MM.1S (cell line): ENCODE measurements at regions not wholly inside any gene's neighbourhood (a gene's known extent, or its start where the extent isn't known, plus 50 kb on each side); places are given as distances from the start of the nearest gene placed in this dataset.

Source experiments
- DNase-seq: peaks from one replicate; pipeline ENCODE4 v3.0.0-alpha.2; 2015
- H2AFZ ChIP-seq: fragments of 300-600 bp; sonication (generic); 2 replicates; pipeline ENCODE4 v1.6.0; 2016; ENCODE audit warnings: antibody characterized with exemption, low read length
- H3F3A ChIP-seq: fragments of 300-600 bp; sonication (generic); 2 replicates; pipeline ENCODE4 v1.6.1; 2016; ENCODE audit warnings: mild to moderate bottlenecking, antibody characterized with exemption, low read length, moderate library complexity, mixed read lengths; ENCODE audit not compliant: insufficient read depth
- H3K27ac ChIP-seq: fragments of 300-600 bp; sonication (generic); 2 replicates; pipeline ENCODE4 v1.5.1; 2016; ENCODE audit warnings: mild to moderate bottlenecking, low read length
- H3K27me3 ChIP-seq: fragments of 300-600 bp; sonication (generic); replicated peaks from 2 replicates; pipeline ENCODE4 v1.6.0; 2016; ENCODE audit warnings: low read length; ENCODE audit not compliant: insufficient read depth
- H3K36me3 ChIP-seq: fragments of 300-600 bp; sonication (generic); replicated peaks from 2 replicates; pipeline ENCODE4 v1.6.1; 2016; ENCODE audit warnings: mild to moderate bottlenecking, low read length, mixed read lengths; ENCODE audit not compliant: insufficient read depth
- H3K4me1 ChIP-seq: fragments of 300-600 bp; sonication (generic); 2 replicates; pipeline ENCODE4 v1.6.1; 2016; ENCODE audit warnings: low read length, mixed read lengths
- H3K4me2 ChIP-seq: fragments of 300-600 bp; sonication (generic); 2 replicates; pipeline ENCODE4 v1.6.0; 2016; ENCODE audit warnings: low read depth, low read length
- H3K4me3 ChIP-seq: fragments of 300-600 bp; sonication (generic); 2 replicates; pipeline ENCODE4 v1.5.1; 2016; ENCODE audit warnings: low read length, mixed read lengths
- H3K79me2 ChIP-seq: fragments of 300-600 bp; sonication (generic); 2 replicates; pipeline ENCODE4 v1.6.1; 2016; ENCODE audit warnings: mixed run types, low read length, mixed read lengths
- H3K9ac ChIP-seq: fragments of 300-600 bp; sonication (generic); 2 replicates; pipeline ENCODE4 v1.6.1; 2016; ENCODE audit warnings: low read length, mixed read lengths
- H3K9me2 ChIP-seq: fragments of 300-600 bp; sonication (generic); replicated peaks from 2 replicates; pipeline ENCODE4 v1.6.1; 2016; ENCODE audit warnings: mild to moderate bottlenecking, low read length, mixed read lengths; ENCODE audit not compliant: insufficient read depth
- H3K9me3 ChIP-seq: fragments of 300-600 bp; sonication (generic); replicated peaks from 2 replicates; pipeline ENCODE4 v1.6.1; 2016; ENCODE audit warnings: mild to moderate bottlenecking, low read length, mixed read lengths; ENCODE audit not compliant: insufficient read depth
- H4K20me1 ChIP-seq: fragments of 300-600 bp; sonication (generic); 2 replicates; pipeline ENCODE4 v1.6.1; 2016; ENCODE audit warnings: mild to moderate bottlenecking, low read length, moderate library complexity, mixed read lengths; ENCODE audit not compliant: insufficient read depth
- EZH2 ChIP-seq: fragments of 300-600 bp; sonication (generic); optimal IDR thresholded peaks from 2 replicates; pipeline ENCODE3; 2017; ENCODE audit warnings: low read depth, mild to moderate bottlenecking, antibody characterized with exemption, low read length, mixed read lengths
- EZH2phosphoT487 ChIP-seq: fragments of 300-600 bp; sonication (generic); IDR thresholded peaks from 2 replicates; pipeline ENCODE4 v1.6.1; 2018; ENCODE audit warnings: antibody characterized with exemption, low read length
- TF ChIP-seq, protein P1 (sequence below): fragments of 300-600 bp; sonication (generic); IDR thresholded peaks from 2 replicates; pipeline ENCODE4 v1.5.1; 2016; ENCODE audit warnings: antibody characterized with exemption, low read length, mixed read lengths

DNA sequence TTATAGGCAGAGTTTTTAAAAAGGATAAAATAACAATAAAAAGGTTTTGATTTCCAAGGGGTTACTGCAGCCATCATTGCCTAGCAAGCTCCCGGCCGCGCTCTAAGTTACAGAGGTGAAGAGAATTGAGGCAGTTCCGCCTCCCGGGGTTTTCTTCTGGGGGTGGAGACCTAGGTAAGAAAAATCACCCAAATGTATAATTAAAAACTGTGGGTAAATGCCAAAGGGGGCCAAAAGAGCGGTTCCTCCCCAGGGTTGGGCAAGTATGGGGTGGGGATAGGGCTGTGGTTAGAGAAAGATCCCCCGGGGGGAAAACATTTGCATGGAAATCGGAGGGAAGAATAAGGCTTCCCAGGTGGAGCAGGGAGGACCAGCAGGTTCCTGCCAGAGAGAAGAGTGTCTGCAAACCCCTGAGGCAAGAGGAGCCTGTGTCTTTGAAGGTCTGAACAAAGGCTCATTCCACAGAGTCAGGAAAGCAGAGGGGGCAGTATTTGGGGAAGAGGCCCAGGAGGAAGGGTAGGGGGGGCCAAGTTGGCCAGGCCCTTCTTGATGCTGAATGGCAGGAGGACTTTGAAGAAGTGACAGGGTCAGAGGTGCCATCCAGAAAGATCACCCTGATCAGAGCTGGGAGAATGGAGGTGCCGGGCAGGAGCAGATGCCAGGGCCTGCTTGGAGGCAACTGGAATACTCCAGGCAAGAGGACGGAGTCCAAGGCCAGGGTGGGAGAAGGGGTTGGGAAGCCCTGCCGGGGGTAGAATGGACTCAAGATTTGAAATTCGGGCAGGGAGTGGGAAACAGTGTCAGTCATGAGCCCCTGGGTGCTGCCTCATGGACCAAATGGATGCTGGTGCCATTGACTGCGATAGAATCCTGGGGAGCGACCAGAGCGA lies 152.9 kb upstream of the RGMA start:
- Histone ChIP-seq H3F3A (no peaks in the 10 kb centered on the region), H3K4me3 (no peak overlapping the region), H3K4me1 (no peaks in the 10 kb centered on the region), H2AFZ (no peak overlapping the region), H3K36me3 (no peaks in the 10 kb centered on the region), H3K9me3 (no peaks in the 10 kb centered on the region), H4K20me1 (no peaks in the 10 kb centered on the region), H3K27me3 (no peaks in the 10 kb centered on the region), H3K79me2 (no peaks in the 10 kb centered on the region), H3K27ac (no peak overlapping the region), H3K9ac (no peak overlapping the region), H3K4me2 (no peak overlapping the region), H3K9me2 (no peaks in the 10 kb centered on the region)
- TF ChIP-seq EZH2phosphoT487, result no peak
- TF ChIP-seq, protein P1, sequence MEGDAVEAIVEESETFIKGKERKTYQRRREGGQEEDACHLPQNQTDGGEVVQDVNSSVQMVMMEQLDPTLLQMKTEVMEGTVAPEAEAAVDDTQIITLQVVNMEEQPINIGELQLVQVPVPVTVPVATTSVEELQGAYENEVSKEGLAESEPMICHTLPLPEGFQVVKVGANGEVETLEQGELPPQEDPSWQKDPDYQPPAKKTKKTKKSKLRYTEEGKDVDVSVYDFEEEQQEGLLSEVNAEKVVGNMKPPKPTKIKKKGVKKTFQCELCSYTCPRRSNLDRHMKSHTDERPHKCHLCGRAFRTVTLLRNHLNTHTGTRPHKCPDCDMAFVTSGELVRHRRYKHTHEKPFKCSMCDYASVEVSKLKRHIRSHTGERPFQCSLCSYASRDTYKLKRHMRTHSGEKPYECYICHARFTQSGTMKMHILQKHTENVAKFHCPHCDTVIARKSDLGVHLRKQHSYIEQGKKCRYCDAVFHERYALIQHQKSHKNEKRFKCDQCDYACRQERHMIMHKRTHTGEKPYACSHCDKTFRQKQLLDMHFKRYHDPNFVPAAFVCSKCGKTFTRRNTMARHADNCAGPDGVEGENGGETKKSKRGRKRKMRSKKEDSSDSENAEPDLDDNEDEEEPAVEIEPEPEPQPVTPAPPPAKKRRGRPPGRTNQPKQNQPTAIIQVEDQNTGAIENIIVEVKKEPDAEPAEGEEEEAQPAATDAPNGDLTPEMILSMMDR, result no peak
- no peak for TF ChIP-seq EZH2
- no peak for DNase-seq

DNA sequence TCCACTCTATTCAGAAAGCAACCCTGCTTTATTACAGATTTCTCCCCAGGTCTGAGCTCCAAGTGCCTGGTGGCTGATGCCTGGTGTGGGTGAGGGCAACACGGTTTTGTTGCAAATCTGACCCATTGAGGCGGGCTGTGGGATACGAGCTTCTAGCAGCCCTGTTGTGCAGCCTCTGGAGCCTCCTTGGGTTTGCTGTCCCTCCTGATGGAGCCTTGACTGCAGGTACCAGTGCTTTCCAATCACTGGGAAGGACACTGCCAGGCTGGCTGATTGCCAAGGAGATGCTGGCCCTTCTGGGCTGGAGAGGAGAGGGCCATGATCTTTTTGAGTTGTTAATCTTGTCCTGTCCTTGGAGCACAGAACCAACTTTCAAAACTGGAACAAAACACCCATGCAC lies 151.0 kb upstream of the RGMA start:
- H4K20me1 ChIP-seq, result no peaks in the 10 kb centered on the region
- no peak overlapping the region for H3K9ac ChIP-seq
- DNase-seq, result no peak
- no peak overlapping the region for H3K4me2 ChIP-seq
- no peak overlapping the region for H3K4me3 ChIP-seq
- H3K79me2 ChIP-seq, result no peaks in the 10 kb centered on the region
- H3K9me3 ChIP-seq, result no peaks in the 10 kb centered on the region
- H3K27me3 ChIP-seq, result no peaks in the 10 kb centered on the region
- H2AFZ ChIP-seq, result no peak overlapping the region
- no peaks in the 10 kb centered on the region for H3K9me2 ChIP-seq
- H3F3A ChIP-seq, result no peaks in the 10 kb centered on the region
- no peak overlapping the region for H3K27ac ChIP-seq
- no peaks in the 10 kb centered on the region for H3K4me1 ChIP-seq
- TF ChIP-seq EZH2phosphoT487, result no peak
- no peak for TF ChIP-seq EZH2
- TF ChIP-seq, protein P1, result no peak
- no peaks in the 10 kb centered on the region for H3K36me3 ChIP-seq

DNA sequence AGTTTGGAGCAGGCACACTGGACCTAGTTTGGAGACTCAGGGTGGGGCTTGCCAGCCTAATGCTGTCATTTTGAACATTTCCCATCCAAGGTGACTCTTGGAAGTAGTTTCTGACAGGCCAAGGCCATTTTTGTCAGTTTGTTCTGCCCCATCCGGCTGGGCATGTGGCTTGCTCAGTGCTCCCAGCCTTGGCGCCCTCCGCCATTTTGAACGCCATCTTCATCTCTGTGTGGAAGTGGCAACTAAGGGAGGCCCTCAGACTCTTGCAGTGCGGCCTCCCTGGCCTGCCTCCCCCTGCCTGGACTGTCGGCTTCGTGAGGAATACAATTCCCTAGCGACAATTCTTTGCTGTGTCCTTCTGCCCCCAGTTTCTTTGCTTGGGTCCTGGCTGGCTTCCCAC lies 150.6 kb upstream of the RGMA start:
- Histone ChIP-seq H4K20me1 (no peaks in the 10 kb centered on the region), H3K79me2 (no peaks in the 10 kb centered on the region), H3K4me2 (no peak overlapping the region), H2AFZ (no peak overlapping the region), H3K9ac (no peak overlapping the region), H3K27me3 (no peaks in the 10 kb centered on the region), H3K9me3 (no peaks in the 10 kb centered on the region), H3K36me3 (no peaks in the 10 kb centered on the region), H3K27ac (no peak overlapping the region), H3K9me2 (no peaks in the 10 kb centered on the region), H3K4me3 (no peak overlapping the region), H3F3A (no peaks in the 10 kb centered on the region), H3K4me1 (no peaks in the 10 kb centered on the region)
- no peak for DNase-seq
- TF ChIP-seq EZH2phosphoT487, result no peak
- TF ChIP-seq, protein P1, result no peak
- no peak for TF ChIP-seq EZH2
